Epidermal melanocyte (primary cell): ENCODE measurements at regions not wholly inside any gene's neighbourhood (a gene's known extent, or its start where the extent isn't known, plus 50 kb on each side); places are given as distances from the start of the nearest gene placed in this dataset.
"Not testable (repeated sequence)": the region's sequence is repeated elsewhere in the genome, so short reads cannot be mapped to it uniquely, and the experiment has no call there.

Experiments used
- DNase-seq: peaks from one replicate; pipeline ENCODE4 v3.0.0; 2011; ENCODE audit warnings: low spot score; ENCODE audit not compliant: insufficient read length

DNA sequence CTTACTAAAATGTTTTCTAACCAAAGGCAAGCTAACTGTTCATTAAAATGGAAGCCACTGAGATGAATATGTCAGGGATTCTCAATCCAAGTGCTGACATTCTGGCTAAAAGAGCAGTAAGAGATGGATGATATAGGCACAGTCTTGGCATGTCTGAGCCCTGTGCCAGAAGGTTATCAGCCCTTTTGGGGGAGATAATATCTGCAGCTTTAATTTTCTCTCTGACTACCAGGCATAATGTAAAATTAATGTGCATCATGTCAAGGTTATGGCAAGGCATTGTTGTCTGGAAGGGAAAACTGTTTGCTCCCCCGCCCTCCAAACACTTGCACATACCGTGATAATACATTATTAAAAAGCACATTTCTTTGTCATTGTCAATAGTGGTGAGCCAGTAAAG lies 609.8 kb downstream of the ZNF608 start:
- DNase-seq = no peak

DNA sequence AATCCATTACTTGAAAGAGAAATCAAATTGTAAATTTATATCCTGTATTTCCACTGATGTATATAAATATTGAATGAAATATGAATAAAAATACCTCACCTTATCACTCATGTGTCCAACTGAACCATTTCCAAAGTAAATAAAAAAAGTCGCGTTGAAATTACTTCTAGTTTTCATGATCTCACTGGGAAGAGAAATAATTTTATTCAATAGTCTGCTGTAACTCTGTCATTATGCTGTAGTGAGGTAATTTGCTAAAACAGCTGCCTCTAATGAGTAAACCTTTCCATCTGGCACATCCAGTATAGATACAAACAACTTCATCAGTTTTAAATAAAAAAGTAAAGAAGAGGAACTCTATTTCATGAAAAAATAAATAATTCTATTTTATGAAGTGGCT lies 611.5 kb downstream of the ZNF608 start:
- no peak for DNase-seq

DNA sequence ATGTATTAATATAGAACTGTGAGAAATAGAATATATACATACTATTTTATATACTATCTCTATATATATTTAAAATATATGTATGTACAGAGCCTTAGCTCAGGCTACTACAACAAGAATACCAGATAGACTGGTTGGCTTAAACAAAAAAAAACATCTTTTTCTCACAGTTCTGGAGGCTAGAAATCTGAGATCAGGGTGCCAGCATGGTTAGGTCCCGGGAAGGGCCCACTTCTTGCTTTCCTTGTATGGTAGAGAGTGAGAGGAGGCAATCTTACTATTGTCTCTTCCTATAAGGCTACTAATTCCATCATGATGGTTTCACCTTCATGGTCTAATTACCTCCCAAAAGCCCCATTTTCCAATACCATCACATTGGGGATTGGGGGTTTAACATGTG lies 613.0 kb downstream of the ZNF608 start:
- no peak for DNase-seq

DNA sequence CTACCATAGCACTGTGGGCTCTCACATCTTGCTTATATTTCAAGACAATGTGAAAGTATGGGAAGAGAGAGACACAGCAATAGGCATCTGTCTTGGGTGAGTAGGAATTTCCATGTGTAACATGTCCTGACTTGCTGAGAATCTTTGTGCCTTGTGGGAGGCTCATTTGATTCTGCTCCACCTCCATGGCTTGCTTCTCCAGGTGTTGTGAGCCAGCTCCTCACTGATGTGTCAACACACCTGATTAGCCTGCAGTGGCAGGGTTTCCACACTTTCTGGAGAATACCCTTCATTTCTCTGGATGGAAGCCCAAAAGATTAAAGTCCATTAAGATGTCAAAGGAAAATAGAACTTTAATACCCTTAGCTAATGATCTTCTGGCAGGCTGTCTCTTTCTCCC lies 613.6 kb downstream of the ZNF608 start:
- DNase-seq = no peak

DNA sequence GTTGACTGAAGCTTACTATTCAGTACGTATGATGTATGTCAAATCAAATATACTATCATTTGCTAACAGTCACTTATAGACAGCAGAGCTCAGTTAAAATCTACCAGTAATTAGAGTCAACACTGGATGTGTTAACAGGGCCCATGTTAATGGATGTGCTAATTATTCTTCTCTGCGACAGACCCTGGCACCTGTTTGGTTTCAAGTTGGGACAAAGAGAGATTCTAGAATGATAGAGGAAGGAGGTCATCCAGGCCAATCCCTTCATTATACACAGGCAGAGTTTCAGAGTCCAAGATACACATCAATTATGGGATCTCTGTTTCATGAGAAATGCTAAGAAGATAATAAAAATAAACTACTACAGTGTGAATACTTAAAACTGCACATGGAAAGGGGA lies 615.0 kb downstream of the ZNF608 start:
- DNase-seq = no peak

DNA sequence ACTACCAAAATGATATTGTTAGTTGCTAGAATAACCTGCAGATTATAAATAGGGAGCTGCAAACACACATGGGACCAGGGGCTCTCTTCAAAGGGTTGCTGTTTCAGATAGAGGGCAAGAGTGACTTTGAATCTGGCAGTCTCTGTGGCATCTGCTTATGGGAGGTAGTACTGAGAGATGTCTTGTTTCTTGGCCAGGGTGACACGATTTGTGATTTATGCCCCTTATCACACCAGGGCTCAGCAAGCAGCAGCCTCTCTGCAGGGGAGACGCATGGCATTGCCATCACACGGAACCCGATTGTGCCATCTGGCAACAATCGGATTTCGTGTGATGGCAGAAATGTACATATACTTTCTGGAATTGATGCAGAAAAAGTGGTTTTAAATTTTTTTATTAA lies 615.6 kb downstream of the ZNF608 start:
- no peak for DNase-seq

DNA sequence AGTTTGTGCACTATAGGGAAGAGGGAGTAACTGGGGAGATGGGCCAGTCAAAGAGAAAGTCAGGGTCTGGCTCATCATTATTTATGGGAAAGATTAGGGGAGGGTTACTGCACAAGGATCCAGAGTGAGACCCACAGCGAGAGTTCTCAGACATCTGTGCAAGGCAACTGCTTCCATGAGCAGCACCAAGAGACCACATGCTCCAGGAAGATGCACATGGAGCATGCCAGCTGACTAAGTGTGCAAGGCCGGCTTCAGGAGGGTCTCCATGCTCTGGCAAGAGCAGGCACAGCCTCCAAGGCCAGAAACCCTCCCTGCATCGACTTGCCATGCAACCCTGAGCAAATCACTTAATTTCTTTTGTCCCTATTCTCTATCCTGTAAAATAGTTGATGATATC lies 616.9 kb downstream of the CSNK1G3 start:
- no peak for DNase-seq

DNA sequence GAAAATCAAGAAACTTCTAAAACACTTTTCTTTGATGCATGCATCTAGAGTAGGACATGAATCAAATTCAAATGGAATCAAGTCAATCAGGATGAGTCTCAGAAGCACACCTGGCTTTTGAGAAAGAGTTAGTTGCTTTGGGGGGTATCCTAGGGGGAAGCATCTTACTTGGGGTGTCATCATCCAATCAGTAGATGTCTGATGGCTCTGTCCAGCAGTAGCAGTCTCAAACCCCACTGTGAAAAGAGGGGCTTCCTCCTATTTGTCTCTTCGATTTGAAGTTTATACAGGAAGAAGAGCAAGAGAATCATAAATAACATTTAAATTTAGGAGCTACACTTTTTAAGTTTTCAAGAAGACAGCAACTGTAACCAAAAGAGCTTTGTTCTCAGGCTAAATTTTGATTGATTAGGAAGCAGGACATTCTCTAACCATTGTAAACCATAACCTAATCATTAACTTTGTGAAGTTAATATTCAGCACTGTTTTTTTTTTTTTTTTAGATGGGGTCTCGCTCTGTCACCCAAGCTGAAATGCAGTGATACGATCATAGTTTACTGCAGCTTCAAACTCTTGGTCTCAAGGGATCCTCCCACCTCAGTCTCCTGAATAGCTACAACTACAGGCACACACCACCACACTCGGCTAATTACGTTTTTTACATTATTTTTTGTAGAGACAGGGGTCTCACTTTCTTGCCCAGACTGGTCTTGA lies 614.7 kb downstream of the CSNK1G3 start:
- no peak for DNase-seq

DNA sequence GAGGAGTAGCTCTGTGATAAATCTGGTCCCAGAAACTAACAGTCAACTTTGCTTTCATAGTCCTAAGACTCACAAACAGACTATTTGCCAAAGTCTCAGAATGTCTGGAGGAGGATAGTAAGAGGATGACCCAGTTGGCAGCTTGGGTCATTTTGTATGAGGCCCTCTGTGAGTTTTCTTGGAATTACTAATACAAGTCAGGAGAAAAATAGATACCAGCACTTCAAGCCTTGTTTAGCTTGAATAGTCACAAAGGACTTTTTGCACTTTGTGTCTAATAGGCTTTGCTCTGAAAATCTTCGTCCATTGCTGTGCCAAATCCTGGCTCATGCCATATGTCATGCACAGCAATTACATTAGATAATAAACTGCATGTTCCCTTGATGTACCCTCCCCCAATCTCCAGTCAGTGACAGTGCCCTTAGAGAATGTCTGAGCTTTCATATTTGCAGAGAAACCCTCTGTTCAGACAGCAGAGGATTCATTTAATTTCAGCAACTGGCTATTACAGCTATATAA lies 612.8 kb downstream of the CSNK1G3 start:
- no peak for DNase-seq

DNA sequence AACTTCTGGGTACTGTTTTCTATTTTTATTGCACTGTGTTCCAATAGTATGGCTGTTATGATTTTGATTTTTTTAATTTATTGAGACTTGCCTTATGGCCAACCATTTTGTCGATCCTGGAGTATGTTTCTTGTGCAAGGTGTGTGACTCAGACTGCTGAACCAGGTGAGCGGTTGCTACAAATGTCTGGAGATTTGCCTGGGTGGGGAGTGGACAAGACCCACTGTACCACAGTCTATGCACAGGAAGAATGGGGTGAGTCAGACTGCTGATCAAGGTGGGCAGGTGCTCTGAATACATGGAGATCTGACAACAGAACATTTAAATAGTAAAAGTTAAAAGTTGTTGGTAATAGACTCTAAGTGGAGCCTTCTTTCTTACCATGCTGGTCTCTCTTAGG lies 609.2 kb downstream of the CSNK1G3 start:
- no peak for DNase-seq

DNA sequence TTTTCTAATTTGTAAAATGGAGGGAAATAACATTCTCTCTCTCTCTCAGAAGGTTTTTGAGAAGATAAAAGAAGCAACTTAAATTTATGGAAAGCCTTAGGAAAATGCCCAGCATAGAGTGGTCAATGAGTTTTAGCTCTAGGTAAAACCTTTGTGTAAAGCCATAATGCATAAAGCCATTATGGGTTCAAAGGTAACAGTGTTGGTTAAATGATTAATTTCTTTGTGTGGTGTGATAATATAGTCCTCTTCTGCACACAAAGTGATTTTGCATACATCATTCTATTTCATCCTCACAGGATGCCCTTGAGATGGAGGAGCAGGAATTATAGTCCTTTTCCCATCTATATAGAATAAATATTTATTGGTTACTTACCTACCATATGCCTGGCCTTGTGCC lies 602.9 kb downstream of the CSNK1G3 start:
- no peak for DNase-seq

DNA sequence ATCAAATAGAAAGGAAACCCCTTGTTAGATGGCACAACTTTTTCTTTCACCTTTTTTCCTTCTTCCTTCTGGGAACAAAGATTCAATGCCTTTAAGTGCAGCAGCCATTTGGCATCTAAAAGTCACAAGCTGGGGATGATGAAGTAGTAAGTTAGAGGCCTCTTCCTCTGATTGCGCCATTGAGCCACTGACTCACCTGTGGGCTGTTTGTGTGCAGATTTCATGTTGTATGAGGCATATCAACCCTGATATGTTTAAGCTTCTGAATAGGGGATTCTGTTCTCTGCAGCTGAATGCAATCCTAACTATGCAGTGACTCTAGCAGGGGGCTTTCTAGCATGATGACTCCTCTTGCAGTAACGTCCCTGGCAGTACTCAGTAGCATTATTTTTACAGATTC lies 599.9 kb downstream of the CSNK1G3 start:
- DNase-seq = no peak

DNA sequence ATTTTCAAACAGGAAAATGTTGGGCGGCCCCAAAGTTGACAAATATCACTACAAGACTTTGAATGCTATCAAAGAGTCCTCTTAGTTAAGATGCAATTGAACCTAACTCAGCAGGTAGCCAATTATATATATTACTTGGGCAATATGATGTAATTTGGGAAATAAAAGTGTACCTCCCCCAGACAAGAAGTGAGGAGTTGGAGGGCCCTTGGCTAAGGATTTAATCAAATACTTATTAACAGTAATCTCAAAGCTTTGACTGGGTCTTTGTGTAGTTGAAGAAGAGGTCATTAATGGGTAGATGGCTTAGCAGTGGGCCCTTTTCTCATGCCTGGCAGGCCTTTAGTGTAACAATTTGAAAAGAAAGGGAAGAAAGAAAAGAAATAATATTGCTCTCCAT lies 599.0 kb downstream of the CSNK1G3 start:
- DNase-seq = no peak

DNA sequence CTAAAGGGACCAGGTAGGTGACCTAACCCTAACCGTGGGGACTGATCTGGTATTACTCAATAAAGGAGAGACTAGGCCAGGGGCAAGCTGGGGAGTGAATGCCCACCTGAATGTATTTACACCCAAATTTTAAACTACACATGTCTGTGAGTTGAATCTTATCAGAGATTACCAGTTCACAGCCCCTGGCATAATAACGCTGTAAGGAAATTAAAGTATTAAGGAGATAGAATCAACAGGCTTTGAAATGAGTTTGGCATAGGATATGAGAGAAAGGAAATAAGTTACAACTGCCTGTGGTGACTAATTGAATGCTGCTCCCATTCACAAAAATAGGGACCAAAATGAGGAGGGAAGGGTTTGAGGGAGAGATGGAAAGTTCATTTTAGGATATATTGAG lies 593.3 kb downstream of the CSNK1G3 start:
- no peak for DNase-seq

DNA sequence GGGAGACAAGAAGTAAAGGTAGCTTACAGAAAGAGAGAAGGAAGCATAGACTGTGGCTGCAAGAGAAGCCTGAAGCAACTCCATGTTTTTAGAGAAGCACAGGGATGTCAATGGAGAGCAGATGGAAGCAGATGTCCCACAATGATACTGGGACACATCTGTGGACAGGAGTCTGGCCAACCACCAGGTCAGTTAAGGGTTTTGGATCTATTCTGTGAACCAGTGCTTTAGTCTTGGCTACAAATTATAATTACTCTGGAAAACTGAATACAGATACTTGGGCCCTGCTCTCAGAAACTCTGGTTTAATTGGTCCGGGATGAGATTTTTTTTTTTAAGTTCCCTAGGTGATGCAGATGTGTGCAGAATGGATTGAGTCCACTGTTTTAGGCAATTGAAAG lies 592.8 kb downstream of the CSNK1G3 start:
- DNase-seq = no peak

DNA sequence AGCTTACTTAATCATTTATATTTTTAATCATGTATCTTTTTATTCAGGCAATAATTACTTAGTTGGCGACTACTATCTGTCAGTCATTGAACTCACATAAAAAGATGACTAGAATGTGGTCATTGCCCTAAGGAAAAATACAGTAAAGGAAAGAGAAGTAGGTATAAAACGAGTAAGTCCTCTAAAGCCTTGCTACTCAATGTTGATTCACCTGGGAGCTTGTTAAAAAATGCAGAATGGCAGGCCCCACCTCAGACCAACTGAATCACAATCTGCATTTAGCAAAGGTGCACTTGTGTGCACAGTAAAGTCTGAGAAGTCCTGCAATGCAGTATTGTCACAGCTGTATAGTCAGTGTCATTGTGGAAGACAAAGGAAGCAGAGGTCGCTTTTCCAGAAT lies 592.4 kb downstream of the CSNK1G3 start:
- DNase-seq = no peak

DNA sequence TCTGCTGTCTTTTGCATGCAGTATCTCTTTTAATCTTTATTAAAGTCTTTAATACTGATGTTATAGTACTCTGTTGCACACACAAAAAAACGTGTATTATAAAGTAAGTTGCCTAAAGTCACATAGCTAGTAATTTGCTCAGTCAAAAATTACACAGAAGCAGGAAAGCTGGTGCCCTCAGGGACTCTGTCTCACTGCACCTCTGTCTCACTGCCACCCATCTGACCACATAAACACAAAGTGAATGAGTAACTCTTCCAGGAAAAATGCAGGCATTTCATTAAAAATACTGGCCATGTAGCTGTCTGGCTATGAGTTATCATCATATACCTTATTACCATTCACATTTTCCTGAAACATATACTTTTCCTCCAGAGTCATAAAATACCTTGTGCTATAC lies 591.7 kb downstream of the CSNK1G3 start:
- no peak for DNase-seq

DNA sequence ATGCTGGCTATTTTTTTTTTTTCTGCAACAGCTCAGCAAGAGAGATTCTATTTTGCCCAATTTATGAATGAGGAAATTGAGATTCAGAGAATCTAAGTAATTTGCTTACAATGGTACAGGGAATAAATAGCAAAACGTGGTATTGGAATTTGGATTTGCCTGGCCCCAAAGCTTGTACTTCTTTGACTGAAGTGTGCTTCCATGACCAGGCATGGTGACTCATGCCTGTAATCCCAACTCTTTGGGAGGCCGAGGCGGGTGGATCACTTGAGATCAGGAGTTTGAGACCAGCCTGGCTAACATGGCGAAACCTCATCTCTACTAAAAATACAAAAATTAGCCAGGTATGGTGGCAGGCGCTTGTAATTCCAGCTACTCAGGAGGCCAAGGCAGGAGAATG lies 591.1 kb downstream of the CSNK1G3 start:
- not testable (repeated sequence) for DNase-seq

DNA sequence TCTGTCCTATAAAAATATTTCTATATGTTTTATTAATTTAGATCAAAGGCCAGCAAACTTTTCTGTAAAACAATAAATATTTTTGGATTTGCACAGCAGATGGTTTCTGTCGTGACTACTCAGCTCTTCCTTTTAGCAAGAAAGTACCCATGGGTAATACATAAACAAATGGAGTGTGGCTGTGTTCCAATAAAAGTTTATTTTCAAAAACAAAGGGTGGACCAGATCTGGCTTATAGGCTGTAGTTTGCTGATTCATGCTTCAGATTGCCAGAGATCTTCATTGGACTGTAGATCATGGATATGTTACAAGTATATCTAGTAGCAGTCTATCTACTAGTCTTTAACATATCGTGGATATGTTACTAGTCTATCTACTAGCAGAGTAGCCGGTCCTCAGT lies 590.5 kb downstream of the CSNK1G3 start:
- no peak for DNase-seq

DNA sequence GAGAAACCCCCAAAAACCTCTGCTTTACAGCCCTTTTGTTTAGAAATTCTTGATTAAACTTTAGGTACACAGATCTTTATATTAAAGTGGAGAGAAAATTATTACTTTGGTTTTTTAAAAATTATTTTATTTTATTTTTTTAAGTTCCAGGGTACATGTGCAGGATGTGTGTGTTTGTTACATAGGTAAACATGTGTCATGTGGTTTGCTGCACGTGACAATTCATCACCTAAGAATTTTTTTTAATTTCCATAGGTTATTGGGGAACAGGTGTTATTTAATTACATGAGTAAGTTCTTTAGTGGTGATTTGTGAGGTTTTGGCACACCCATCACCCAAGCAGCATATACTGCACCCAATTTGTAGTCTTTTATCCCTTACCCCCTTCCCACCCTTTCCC lies 581.7 kb downstream of the CSNK1G3 start:
- no peak for DNase-seq

DNA sequence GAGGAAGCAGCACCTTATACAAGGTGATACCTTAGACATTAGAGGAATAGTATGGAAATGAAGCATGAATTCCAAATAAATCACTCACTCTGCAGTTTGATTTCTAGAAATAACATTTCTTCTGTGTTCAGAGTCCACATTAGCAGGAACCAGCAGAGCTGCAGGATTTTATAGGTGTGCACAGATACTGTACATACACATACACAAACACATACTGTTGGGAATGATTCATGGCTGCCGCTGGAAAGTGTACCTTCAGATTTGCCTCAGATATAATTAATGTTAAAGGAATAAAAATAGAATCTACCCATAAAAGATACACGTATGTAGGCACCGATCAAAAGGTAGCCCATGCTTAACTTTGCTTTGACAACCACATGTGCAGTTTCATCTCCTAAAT lies 578.1 kb downstream of the CSNK1G3 start:
- no peak for DNase-seq

DNA sequence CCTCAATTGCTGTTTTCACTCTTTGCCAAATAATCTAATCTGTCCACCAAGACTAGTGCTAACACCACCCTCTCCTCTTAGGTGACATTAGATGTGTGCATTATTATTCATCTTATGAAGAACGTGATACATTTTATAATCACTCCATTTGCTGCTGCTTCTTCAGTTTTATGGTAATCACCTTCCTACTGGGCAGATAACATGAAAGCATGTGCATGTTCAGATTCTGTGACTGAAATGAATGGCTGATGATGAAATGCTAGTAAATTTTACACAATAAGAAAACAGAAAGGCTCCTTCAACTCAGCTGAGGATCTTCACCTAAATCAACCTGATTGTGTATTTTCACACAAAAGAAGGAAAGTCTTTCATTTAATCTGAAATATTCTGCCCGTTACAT lies 577.6 kb downstream of the CSNK1G3 start:
- DNase-seq = no peak

DNA sequence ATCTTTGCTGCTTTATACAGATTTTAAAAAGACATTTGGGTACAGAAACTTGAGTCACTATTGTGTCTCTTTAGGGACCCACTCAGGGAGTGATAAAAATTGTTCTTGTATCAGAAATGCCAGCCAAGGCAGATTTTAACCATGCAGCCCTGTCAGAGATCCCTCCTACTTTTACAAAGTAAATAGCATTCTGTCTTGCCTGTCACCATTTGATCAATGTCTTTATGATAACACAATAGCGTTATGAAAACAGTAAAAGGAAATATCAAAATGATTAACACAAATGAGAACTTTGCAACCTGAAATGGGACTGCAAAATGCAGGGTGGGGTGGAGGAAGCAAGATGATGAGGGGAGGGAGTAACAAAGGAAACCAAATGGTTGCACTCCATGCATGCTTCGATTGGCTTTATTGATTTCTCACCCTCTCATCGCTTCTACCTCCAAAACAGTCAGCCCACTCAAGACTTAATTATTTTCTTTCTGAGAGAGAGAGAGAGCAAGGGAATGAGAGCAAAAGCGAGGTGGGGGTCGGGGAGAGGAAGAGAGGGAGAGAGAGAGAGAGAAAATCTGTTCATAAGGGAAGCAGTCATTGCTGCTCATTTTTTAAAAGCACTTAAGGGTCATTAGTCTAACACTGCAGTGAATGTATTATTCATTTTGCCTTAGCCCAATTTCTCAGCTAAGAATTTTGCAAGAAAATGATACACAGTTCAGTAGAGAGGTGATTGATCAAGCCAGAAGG lies 576.5 kb downstream of the CSNK1G3 start:
- DNase-seq = no peak
